Islet of Langerhans (tissue), 1 donor: ENCODE measurements at regions not wholly inside any gene's neighbourhood (a gene's known extent, or its start where the extent isn't known, plus 50 kb on each side); places are given as distances from the start of the nearest gene placed in this dataset.
"Not testable (repeated sequence)": the region's sequence is repeated elsewhere in the genome, so short reads cannot be mapped to it uniquely, and the experiment has no call there.

Source experiments
- FAIRE-seq: peaks from one replicate; lab custom pipeline; 2011; peaks lifted over from hg19 to GRCh38; lab: Jason Lieb, UNC

DNA sequence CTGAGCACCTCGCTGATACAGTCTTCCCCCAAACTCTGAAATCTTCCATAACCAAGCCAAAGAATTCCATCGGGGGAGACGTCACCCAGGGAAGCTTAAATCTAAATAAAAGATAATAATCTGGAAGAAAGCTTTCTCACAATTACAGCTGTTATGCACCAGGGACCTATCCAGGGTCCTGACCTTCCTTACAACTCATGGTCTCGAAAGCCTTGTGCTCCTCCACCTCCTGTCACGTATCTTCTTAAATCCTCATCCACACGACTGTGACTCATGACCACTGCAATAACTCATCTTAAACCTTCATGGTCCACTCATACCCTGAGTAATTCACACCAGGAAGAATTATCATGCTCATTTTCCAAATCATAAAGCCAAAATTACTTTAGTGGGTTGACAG lies 166.8 kb upstream of the FRG1 start:
- FAIRE-seq, result no peak

DNA sequence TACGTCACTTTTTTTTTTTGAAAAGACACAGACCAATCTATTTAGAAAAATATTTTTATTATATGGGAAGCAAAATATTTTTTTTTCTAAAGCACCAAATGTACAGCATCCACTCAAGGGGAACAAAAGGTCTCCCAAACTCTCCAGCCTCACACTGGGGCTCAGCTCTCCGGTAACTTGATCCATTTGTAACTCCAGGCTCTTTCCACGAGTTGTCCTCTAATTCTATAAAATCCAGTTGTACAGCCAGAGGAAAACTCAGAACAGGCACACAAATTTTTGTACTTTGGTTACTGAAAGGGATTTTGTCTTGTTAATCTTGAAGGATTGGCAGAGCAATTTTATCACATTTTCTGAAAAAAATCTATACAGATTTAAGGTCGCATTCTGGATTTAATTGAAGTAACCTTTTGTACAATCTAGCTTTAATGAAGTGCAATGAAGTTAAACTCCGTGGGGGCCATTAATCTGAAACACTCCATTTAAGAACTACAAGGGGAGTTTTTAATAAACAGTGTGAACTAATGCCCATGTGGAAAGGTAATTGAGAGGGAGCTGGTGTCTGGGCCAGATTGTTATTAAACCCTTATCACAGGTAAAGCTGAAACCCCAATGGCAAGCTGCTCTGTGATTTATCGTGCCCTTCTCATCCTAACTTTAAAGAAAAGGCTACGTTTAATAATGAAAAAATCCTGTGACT lies 161.2 kb upstream of the FRG1 start:
- no peak for FAIRE-seq

DNA sequence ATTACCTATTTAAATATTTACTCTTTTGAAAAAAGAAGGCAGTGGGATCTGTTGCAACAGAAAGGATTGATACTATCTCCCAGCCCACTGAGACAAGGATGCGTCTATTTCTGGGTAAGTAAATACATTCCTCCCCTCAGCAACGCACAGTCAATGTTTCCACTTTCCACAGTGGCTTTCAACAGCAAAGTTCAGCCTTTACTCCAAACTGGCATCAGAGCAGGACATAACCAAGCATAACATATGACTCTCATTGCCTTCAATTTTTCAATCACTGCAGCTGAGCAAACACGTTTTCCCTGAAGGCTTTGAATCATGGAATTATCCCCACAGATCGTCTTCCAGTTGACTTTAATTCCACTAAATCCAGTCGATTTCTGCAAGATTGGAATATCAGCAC lies 160.3 kb upstream of the FRG1 start:
- FAIRE-seq, result no peak

DNA sequence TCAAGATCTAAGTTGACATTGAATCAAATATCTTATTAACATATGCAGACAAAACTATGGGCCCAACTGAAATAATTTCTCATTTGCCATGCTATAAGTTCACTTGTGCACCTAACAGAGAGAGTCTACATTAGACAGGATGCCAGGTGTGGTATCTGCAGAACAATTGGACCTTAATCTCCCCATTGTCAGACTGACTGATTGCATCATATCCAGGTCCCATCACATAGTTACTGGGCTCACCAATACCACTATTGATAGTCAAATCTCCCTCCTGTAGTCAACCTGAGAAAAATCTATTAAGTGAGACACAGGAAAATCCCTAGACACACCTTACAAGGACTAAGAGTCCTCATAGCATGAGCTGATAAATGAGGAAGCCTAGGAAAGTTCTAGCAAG lies 156.0 kb upstream of the FRG1 start:
- no peak for FAIRE-seq

DNA sequence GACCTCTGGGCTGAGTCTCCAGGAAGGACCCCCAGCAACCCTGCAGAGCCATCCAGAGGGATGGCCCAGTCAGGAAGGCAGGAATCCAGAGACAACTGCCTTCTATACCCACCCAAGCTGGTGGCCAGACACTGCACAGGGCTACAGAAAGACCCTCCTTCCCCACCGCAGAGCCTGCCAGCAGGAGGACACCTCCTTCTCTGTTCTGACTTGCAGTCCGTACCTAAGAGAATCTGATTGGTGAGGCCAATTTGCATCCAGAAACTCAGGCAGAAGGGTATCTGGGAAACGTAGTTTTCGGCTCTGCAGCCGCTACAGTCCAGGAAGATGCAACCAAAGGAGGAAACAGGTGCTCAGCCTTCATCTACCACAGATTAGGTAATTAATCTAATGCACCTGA lies 155.4 kb upstream of the FRG1 start:
- FAIRE-seq, result no peak

DNA sequence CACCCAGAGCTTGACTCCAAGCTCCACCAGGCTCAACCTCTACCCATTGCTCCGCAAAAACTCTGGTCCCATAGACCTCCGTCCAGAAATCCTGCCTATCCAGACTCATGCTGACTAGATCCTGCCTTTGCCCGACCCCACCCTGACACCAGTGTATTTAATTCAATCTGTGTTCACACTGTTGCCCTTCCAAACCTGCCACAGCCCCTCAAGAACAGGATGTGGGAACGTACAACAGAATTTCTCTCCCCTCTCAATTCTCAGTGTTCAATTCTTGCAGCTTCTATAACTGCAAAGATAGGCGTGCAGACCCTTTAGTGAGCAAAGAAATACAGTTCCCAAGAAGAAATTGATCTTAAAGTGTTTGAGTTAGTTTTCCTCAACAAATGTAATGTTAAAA lies 154.2 kb upstream of the FRG1 start:
- FAIRE-seq, result no peak

DNA sequence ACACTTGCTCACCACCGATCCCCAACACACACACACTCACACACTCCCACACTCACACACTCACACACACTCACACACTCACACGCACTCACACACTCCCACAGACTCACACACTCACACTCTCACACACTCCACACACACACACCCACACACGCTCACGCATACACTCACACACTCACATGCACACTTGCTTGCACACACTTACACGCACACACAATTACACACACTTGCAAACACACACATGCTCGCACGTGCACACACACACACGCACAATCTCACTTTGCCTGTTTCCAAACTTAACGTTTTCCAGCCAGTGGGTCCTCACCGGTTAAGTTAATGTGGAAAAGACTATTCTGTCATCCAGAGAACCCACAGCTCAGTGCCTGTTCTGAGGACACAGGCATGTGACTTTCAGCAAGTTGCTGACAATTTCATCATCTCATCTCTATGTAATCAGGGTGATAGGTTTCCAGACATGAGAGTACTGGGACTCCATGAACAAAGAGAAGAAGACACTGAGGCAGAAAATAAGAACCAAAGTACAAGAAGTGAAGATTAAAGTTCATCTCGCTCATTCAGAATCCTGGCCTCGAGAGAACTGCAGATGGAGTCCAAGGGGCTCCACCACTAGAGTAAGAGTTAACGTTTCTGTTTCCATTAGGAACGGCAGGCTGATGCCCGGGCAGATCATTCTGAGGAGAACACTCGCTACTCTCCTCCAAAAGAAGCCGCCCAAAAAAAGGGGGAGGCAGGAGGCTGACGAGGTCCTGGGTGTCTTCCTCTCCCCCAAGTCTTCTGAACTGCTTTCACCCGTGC lies 153.2 kb upstream of the FRG1 start:
- FAIRE-seq, result no peak

DNA sequence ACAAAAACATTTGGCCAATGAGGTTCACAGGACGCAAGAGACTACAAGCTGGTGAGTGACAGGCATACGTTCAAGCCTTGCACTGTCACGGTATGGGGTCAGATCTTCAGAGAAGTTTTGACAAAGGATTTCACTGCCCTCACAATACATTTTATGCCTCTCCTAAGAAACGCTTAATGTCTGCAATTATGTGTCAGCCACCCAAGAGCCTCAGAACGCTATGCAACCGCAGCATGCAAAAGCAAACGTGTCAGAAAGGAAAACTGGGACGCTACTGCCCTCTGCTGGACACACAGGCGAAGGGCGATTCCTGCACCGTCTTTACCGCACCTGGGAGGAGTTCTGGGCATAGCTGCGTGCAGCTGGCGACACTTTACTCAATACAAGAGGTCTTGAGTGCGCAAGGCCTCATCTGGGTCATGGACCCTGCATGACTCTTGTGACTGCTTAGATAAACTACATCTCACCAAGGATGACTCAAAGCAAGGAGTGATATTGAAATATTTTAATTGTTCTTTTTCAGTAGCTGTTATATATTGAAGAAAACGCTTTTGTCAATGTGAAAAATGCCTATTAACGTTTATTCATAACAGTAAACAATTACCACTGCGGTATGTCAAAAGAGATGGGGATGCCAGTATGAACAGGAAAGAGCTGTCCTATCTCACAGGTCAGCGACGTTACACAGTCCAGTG lies 147.6 kb upstream of the FRG1 start:
- FAIRE-seq, result peak; percentile 87

DNA sequence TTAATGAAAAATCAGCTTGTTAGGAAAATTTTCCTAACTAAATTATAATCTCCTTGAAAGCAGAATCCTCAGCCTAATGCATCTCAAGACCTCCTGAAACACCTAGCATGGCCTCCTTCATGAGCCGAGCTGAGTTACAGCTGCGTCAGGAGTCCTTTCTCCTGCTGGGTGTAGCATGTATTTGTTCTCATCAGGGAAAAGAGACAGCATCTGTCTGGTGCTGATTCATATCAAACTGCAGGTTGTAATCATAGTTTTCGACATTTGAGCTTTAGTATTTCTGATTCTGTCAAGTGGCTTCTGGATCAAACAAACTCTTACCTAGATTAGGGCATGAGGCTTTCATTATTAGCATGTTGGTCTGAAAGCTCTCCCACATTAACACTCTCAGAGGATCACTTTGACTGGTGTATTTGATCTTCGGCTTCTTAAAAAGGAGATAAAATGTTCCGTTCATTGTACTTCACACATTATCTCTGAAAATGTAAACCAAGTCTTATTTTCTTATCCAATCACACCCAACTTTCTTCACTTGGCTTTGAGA lies 140.1 kb upstream of the FRG1 start:
- no peak for FAIRE-seq

DNA sequence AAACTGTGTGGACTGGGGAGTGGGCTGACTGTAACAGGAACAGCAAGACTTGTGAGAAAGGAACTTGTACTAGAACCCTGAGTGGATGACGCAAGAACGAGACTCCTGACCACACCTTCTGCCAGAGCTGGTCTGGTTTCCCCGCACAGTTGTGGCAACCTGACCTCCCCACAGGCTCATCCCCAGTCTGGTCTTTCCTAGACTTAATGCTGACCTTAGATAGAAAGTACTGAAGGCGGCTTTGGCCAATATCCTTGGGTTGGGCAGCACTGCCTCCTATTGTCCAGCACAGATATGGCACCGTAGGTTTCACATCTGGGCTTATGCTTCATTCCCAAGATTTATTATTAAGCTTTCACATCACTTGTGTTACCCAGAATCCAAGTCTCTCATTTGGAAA lies 137.8 kb upstream of the FRG1 start:
- FAIRE-seq, result no peak

DNA sequence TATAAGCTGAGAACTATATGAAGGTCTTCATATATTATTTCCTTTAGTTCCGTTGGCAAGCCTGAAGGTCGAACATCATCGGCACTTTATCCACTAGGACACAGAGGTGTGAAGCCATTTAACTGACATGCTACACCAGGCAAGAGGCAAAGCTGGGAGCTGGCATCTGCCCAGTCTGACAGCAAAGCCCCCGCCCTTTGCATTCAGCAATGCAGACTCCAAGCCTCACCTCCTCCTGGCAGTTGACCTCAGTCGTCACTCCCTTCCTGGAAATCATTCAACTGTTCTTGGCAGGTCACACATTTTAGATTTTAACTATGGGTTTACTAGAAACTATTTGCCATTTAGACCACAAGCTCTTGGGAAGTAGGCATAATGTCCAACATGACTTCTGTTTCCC lies 135.8 kb upstream of the FRG1 start:
- FAIRE-seq, result no peak

DNA sequence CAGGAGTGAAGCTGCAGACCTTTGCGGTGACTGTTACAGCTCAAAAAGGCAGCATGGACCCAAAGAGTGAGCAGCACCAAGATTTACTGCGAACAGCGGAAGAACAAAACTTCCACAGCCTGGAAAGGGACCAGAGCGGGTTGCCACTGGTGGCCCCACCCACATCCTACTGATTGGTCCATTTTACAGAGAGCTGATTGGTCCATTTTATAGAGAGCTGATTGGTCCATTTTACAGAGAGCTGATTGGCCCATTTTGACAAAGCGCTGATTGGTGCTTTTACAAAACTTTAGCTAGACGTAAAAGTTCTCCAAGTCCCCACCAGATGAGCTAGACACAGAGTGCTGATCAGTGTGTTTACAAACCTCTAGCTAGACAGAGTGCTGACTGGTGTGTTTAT lies 134.2 kb upstream of the FRG1 start:
- FAIRE-seq, result no peak

DNA sequence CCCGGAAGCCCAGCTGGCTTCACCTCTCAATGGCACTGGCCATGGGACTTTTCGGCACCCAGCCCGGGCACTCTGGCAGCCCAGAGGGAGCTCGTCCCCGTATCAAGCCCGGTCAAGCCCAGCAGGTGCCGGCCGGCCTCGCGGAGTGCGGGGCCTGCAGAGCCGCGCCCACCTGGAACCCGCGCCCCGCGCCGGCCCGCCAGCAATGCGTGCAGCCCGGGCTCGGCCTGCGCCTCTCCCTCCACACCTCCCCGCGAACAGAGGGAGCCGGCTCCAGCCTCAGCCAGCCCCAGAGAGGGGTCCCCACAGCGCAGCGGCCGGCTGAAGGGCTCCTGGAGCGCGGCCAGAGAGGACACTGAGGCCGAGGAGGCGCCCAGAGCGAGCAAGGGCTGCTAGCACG lies 133.6 kb upstream of the FRG1 start:
- no peak for FAIRE-seq

DNA sequence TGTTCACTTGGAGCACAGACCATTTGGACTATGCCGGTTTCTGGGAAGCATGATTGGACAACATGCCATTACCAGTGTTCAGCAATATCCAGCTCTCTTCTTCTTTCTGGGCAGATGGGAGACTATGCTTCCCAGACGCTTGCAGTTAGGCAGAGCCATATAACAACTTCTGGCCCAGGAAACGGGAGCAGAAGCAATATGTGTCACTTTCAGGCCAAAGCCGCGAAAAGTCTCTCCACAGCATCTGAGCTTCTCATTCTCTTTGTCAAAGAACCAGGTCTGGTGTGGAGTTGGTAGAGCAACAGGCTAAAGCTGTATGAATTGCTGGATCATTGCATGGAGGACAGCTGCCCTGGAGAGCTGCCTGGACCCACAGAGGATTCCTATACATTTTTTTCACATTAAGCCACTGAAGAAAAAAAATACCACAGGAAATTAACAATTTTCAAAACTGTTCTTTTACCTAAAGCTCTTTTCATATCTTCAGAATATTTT lies 131.4 kb upstream of the FRG1 start:
- no peak for FAIRE-seq

DNA sequence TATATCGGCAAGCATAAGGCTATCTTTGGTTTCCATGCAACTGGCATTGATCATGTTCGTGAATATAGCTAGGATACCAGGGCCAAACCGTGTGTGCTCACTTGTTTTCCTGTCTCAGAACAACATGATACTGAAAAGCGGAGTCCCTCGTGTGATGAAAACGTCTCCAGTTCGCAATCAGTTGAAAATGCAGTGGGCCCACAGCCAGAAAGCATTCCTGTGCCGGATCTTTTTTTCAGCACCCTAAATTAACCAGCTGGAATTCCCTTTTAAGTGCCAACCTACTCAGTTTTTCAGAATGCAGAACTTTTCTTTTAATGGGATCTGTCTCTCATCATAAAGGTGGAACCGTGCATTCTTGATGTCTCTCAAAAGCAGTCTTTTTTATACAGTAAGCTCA lies 130.8 kb upstream of the FRG1 start:
- no peak for FAIRE-seq

DNA sequence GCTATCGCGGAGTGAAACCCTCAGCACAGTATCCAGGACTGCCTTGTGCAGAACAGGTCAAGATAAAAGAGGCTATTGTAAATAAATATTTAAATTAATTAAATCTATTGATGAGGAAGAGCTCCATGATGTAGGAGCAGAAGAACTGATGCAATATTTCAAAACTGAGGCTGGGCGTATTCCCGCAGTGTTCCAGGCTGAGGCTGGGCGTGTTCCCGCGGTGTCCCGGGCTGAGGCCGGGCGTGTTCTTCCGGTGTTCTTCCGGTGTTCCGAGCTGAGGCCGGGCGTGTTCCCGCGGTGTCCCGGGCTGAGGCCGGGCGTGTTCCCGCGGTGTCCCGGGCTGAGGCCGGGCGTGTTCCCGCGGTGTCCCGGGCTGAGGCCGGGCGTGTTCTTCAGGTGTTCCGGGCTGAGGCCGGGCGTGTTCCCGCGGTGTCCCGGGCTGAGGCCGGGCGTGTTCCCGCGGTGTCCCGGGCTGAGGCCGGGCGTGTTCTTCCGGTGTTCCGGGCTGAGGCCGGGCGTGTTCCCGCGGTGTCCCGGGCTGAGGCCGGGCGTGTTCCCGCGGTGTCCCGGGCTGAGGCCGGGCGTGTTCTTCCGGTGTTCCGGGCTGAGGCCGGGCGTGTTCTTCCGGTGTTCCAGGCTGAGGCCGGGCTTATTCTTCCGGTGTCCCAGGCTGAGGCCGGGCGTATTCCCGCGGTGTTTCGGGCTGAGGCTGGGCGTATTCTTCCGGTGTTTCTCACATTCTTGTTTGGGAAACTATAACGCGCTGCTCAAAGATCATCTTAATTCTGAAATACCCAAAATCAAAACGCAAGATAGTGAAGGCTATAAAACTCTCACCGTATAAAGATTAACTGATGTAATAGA lies 130.1 kb upstream of the FRG1 start:
- not testable (repeated sequence) for FAIRE-seq

DNA sequence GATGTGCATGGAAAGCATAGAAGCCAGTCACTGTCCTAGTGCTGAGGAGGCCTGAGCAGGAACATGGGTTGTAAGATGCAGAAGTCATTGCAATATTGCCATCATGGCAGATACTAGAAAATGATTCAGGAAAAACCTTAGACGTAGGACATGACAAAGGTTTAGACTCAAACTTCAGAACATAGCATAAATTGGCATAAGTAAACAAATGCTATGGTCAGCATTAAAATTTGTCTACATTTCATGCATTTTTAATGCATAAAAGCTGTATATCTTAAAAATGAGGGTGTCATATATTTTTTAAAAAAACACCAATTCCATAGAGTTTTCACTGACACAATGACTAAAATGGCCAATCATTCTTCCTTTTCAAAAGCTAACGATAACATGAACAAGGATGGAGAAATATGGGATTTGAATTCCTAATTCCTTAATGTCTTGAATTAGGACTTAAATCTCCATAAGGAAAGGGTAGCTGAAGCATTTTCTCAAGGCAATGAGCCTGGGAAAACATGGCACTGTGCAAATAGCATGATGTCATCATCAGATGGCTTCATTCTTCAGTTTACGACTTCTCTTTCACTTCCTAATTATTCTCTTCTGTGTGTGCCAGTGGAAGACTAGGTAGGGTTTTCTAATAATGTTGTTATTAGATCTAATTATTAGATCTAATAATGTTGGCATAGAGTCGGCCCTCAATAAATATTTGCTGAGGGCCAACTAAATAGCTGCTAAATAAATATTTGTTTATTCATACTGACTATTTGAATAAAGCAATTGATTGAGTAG lies 125.1 kb upstream of the FRG1 start:
- no peak for FAIRE-seq

DNA sequence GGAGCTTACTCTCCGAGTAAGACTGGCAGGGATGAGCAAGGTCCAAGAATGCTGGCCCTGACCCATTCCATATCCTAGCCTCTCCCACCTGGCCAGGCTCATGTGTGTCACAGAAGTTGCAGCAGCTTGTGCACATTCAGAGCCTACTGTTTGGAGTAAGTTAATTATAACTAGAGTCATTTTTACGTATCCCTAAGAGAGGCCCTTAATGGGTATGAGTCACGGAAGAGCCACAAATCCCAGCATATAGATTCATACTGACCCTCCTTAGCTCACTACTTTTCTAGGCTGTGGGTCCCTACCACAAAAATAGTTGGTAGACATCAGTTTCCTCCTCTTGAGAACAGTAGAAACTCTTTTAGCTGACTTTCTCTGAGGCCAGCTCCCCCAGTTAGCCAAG lies 118.3 kb upstream of the FRG1 start:
- FAIRE-seq, result no peak

DNA sequence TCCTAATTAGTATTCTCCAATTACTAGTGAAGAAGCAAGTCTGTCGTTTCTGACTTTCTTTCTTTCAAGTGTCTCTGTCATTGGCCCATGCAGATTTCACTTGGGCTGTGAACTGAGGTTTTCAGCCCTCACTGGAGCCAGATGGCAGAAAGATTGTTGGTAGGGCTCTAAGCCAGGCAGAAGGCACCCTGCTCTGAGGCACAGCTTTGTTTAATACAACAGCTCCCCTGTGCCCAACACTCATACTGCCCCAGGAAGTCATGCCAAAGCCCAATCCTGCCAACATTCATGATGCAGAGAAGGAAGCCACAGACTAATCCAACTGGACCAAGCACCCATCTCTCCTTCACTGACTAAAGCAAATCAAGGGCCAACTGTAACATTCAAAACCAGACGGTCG lies 117.1 kb upstream of the FRG1 start:
- no peak for FAIRE-seq

DNA sequence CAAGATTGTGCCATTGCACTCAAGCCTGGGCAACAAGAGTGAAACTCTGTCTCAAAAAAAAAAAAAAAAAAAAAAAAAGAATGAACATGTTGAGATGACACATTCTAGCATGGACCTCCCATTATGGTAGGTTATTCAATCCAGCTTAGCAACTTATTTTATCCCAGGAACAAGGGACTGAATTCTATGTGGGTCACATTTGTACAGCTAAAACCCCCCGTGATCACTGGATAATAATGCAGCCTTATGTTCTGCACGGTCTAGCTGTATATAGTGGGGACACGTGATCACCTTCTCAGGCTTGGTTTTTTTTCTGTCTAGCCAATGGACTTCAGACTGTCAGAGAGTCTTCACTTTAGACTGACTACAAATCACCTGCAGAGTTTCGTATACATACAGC lies 115.2 kb upstream of the FRG1 start:
- FAIRE-seq, result no peak

DNA sequence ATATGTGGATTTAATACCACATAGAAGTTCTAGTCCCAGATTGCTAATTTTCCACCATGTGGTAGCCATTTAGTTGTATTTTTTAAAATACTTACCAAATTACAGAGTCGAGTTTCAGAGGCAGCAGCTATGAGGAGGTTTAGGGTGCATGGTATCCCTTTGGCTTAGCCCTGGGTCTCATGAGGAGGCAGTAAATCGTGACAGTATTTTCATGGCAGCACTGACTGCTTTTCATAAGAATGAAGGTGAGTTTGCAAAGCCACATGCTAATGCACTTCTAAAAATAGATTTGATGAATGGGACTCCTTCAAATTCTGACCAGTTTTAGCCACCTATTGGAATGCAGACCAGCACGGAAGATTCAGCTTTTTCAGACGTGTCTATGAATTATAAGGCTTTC lies 114.0 kb upstream of the FRG1 start:
- FAIRE-seq, result no peak
